ENCODE measurements at regions not wholly inside any gene's neighbourhood (a gene's known extent, or its start where the extent isn't known, plus 50 kb on each side); places are given as distances from the start of the nearest gene placed in this dataset.
"Not testable (repeated sequence)": the region's sequence is repeated elsewhere in the genome, so short reads cannot be mapped to it uniquely, and the experiment has no call there.

GRCh38 chr16:79977940-79978836 lies 377.7 kb upstream of the MAF start:
- no peak for DNase-seq (ENCODE audit: low spot score)

GRCh38 chr16:79973320-79973719 lies 372.8 kb upstream of the MAF start:
- no peak for DNase-seq (ENCODE audit: low spot score)

- no peak for DNase-seq (ENCODE audit: low spot score)
Observed at GRCh38 chr16:79972053-79972704, 371.6 kb upstream of the MAF start.

GRCh38 chr16:79971237-79971572 lies 370.7 kb upstream of the MAF start:
- DNase-seq (ENCODE audit: low spot score) = no peak

GRCh38 chr16:79970551-79971236 lies 370.2 kb upstream of the MAF start:
- DNase-seq (ENCODE audit: low spot score) = peak; percentile 6

GRCh38 chr16:79970087-79970486 lies 369.6 kb upstream of the MAF start:
- no peak for DNase-seq (ENCODE audit: low spot score)

GRCh38 chr16:79969458-79969857 lies 368.9 kb upstream of the MAF start:
- no peak for DNase-seq (ENCODE audit: low spot score)

- DNase-seq (ENCODE audit: low spot score) = no peak
Observed at GRCh38 chr16:79966226-79966625, 365.7 kb upstream of the MAF start.

- no peak for DNase-seq (ENCODE audit: low spot score)
Observed at GRCh38 chr16:79965718-79966117, 365.2 kb upstream of the MAF start.

- DNase-seq (ENCODE audit: low spot score) = no peak
Observed at GRCh38 chr16:79964104-79964503, 363.6 kb upstream of the MAF start.

- DNase-seq (ENCODE audit: low spot score) = no peak
Observed at GRCh38 chr16:79962962-79963361, 362.4 kb upstream of the MAF start.

- no peak for DNase-seq (ENCODE audit: low spot score)
Observed at GRCh38 chr16:79959226-79959625, 358.7 kb upstream of the MAF start.

- no peak for DNase-seq (ENCODE audit: low spot score)
Observed at GRCh38 chr16:79954921-79955705, 354.6 kb upstream of the MAF start.

GRCh38 chr16:79950932-79951719 lies 350.6 kb upstream of the MAF start:
- no peak for DNase-seq (ENCODE audit: low spot score)

- no peak for DNase-seq (ENCODE audit: low spot score)
Observed at GRCh38 chr16:79949417-79949816, 348.9 kb upstream of the MAF start.

- DNase-seq (ENCODE audit: low spot score) = no peak
Observed at GRCh38 chr16:79947771-79948170, 347.2 kb upstream of the MAF start.

GRCh38 chr16:79946252-79946651 lies 345.7 kb upstream of the MAF start:
- no peak for DNase-seq (ENCODE audit: low spot score)

- DNase-seq (ENCODE audit: low spot score) = no peak
Observed at GRCh38 chr16:79943736-79944135, 343.2 kb upstream of the MAF start.

GRCh38 chr16:79938575-79938974 lies 338.0 kb upstream of the MAF start:
- DNase-seq (ENCODE audit: low spot score) = no peak

- DNase-seq (ENCODE audit: low spot score) = not testable (repeated sequence)
Observed at GRCh38 chr16:79937671-79938070, 337.1 kb upstream of the MAF start.

GRCh38 chr16:79933603-79934002 lies 333.1 kb upstream of the MAF start:
- DNase-seq (ENCODE audit: low spot score) = no peak

Measured in hematopoietic multipotent progenitor cell treated with erythropoietin and hydrocortisone succinate and interleukin-3 and kit ligand, for 15 days (in vitro differentiated cells).